ENCODE measurements at regions not wholly inside any gene's neighbourhood (a gene's known extent, or its start where the extent isn't known, plus 50 kb on each side); places are given as distances from the start of the nearest gene placed in this dataset.

- Histone ChIP-seq H4K20me1 (replicated peaks; ENCODE audit: control insufficient read depth, insufficient read depth, low read length) (no peaks in the 10 kb centered on the region), H3K9ac (ENCODE audit: insufficient read depth in 1 of 2, low read depth in 2 of 2, low read length in 2 of 2) (no peak overlapping the region), H3K36me3 (ENCODE audit: control insufficient read depth, insufficient read depth, low read length) (no peaks in the 10 kb centered on the region), H3K27me3 (ENCODE audit: control insufficient read depth in 2 of 2, insufficient read depth in 2 of 2, low read length in 2 of 2) (no peaks in the 10 kb centered on the region), H3K9me3 (replicated peaks; ENCODE audit: control insufficient read depth, insufficient read depth, low read depth, low read length) (no peaks in the 10 kb centered on the region), H3K27ac (ENCODE audit: extremely low read depth, low read depth, low read length) (no peak overlapping the region), H3K4me1 (replicated peaks in 1 of 2; ENCODE audit: control insufficient read depth in 2 of 2, insufficient read depth in 2 of 2, low read length in 2 of 2) (no peaks in the 10 kb centered on the region), H3K9me1 (ENCODE audit: control insufficient read depth, insufficient read depth, low read length) (no peaks in the 10 kb centered on the region), H3K4me3 (no peak overlapping the region), H3K4me2 (ENCODE audit: insufficient read depth, low read length) (no peak overlapping the region), H3K79me2 (ENCODE audit: control insufficient read depth, insufficient read depth, low read length) (no peaks in the 10 kb centered on the region), H2AFZ (ENCODE audit: low read depth, low read length) (no peak overlapping the region)
- in situ Hi-C loops (cut with MboI) (no loop called here), intact Hi-C loops (cut with micrococcal nuclease) (no loop called here)
- BruUV-seq (replicated peaks): no TSS peak
- ChIA-PET POLR2A (no interaction called here), CTCF (ENCODE audit: low intra/inter-chr PET ratio) (no interaction called here)
- FAIRE-seq (no peak), ATAC-seq (no peak), DNase-seq (ENCODE audit: extremely low read depth in 1 of 4, low spot score in 3 of 4) (no peak)
- 0% methylated on average over 1 of the region's 1 CpG for WGBS (ENCODE audit: insufficient coverage, low coverage, missing lambda C conversion rate)
- TF ChIP-seq MCM5 (IDR thresholded peaks at IDR 0.05; ENCODE audit: low read depth) (no peak), ZEB2 (IDR thresholded peaks at IDR 0.05) (no peak), ZBED1 (IDR thresholded peaks at IDR 0.05) (no peak), ILF3 (IDR thresholded peaks at IDR 0.05; ENCODE audit: borderline replicate concordance) (no peak), TBP (optimal IDR thresholded peaks at IDR 0.05; ENCODE audit: low read depth, low read length) (no peak), ZNF830 (CRISPR knock-in tag; IDR thresholded peaks at IDR 0.05) (no peak), ZBTB40 (IDR thresholded peaks at IDR 0.05) (no peak), ZBTB40 (CRISPR knock-in tag; IDR thresholded peaks at IDR 0.05) (no peak), ARID1B (IDR thresholded peaks at IDR 0.05) (no peak), IFI16 (CRISPR knock-in tag; IDR thresholded peaks at IDR 0.05) (no peak), HMBOX1 (IDR thresholded peaks at IDR 0.05) (no peak), NBN (IDR thresholded peaks at IDR 0.05; ENCODE audit: low read depth) (no peak), TFE3 (CRISPR knock-in tag; IDR thresholded peaks at IDR 0.05) (no peak), CCAR2 (IDR thresholded peaks at IDR 0.05; ENCODE audit: low read depth, low read length) (no peak), RHOXF2B (CRISPR knock-in tag; conservative IDR thresholded peaks at IDR 0.05) (no peak), XRCC5 (IDR thresholded peaks at IDR 0.05; ENCODE audit: low read depth, low read length) (no peak)
Observed at GRCh38 chr12:20142316-20142715, 226.0 kb upstream of the PDE3A start.

Data from K562 (cell line).